GM19238 (cell line): ENCODE measurements at regions not wholly inside any gene's neighbourhood (a gene's known extent, or its start where the extent isn't known, plus 50 kb on each side); places are given as distances from the start of the nearest gene placed in this dataset.
"Not testable (repeated sequence)": the region's sequence is repeated elsewhere in the genome, so short reads cannot be mapped to it uniquely, and the experiment has no call there.

Experiments used
- DNase-seq: peaks from one replicate; pipeline ENCODE4 v3.0.0; 2011; ENCODE audit warnings: low spot score; ENCODE audit not compliant: insufficient read length

- DNase-seq = not testable (repeated sequence)
Observed at GRCh38 chr4:189733507-189733906, 207.2 kb upstream of the FRG1 start.

GRCh38 chr4:189734648-189735267 lies 205.9 kb upstream of the FRG1 start:
- DNase-seq = not testable (repeated sequence)

GRCh38 chr4:189736656-189737055 lies 204.0 kb upstream of the FRG1 start:
- not testable (repeated sequence) for DNase-seq

- DNase-seq = not testable (repeated sequence)
Observed at GRCh38 chr4:189740118-189740517, 200.6 kb upstream of the FRG1 start.

GRCh38 chr4:189740873-189741272 lies 199.8 kb upstream of the FRG1 start:
- no peak for DNase-seq

GRCh38 chr4:189753092-189753491 lies 187.6 kb upstream of the FRG1 start:
- DNase-seq = not testable (repeated sequence)

GRCh38 chr4:189763583-189763982 lies 177.1 kb upstream of the FRG1 start:
- no peak for DNase-seq

GRCh38 chr4:189765301-189765700 lies 175.4 kb upstream of the FRG1 start:
- no peak for DNase-seq

GRCh38 chr4:189765736-189766135 lies 174.9 kb upstream of the FRG1 start:
- no peak for DNase-seq

- no peak for DNase-seq
Observed at GRCh38 chr4:189767941-189768340, 172.7 kb upstream of the FRG1 start.

- DNase-seq = no peak
Observed at GRCh38 chr4:189769131-189769530, 171.5 kb upstream of the FRG1 start.

- no peak for DNase-seq
Observed at GRCh38 chr4:189771696-189772361, 168.8 kb upstream of the FRG1 start.

- DNase-seq = no peak
Observed at GRCh38 chr4:189773909-189774308, 166.8 kb upstream of the FRG1 start.

GRCh38 chr4:189779281-189779980 lies 161.2 kb upstream of the FRG1 start:
- DNase-seq = no peak

GRCh38 chr4:189780391-189780790 lies 160.3 kb upstream of the FRG1 start:
- no peak for DNase-seq

GRCh38 chr4:189784651-189785050 lies 156.0 kb upstream of the FRG1 start:
- DNase-seq = no peak

GRCh38 chr4:189785257-189785656 lies 155.4 kb upstream of the FRG1 start:
- no peak for DNase-seq

- DNase-seq = no peak
Observed at GRCh38 chr4:189786447-189786846, 154.2 kb upstream of the FRG1 start.

- DNase-seq = no peak
Observed at GRCh38 chr4:189787216-189788031, 153.2 kb upstream of the FRG1 start.

GRCh38 chr4:189792924-189793618 lies 147.6 kb upstream of the FRG1 start:
- peak; percentile 36 for DNase-seq

GRCh38 chr4:189800545-189801088 lies 140.1 kb upstream of the FRG1 start:
- DNase-seq = no peak
